ENCODE measurements at regions not wholly inside any gene's neighbourhood (a gene's known extent, or its start where the extent isn't known, plus 50 kb on each side); places are given as distances from the start of the nearest gene placed in this dataset.

GRCh38 chr4:106676173-106676921 is 307.8 kb upstream of the GIMD1 start:
- no peak for DNase-seq

- no peak for DNase-seq
Measured at GRCh38 chr4:106671716-106672115, 303.1 kb upstream of the GIMD1 start.

- DNase-seq: no peak
Measured at GRCh38 chr4:106670976-106671375, 302.4 kb upstream of the GIMD1 start.

- no peak for DNase-seq
Measured at GRCh38 chr4:106659371-106659770, 290.8 kb upstream of the GIMD1 start.

- DNase-seq: no peak
Measured at GRCh38 chr4:106652095-106652494, 283.5 kb upstream of the GIMD1 start.

GRCh38 chr4:106650701-106651100 is 282.1 kb upstream of the GIMD1 start:
- no peak for DNase-seq

GRCh38 chr4:106647451-106647850 is 278.9 kb upstream of the GIMD1 start:
- DNase-seq: no peak

GRCh38 chr4:106629268-106629625 is 260.7 kb upstream of the GIMD1 start:
- no peak for DNase-seq

GRCh38 chr4:106628586-106629267 is 260.1 kb upstream of the GIMD1 start:
- DNase-seq: no peak

- DNase-seq: no peak
Measured at GRCh38 chr4:106627051-106627450, 258.5 kb upstream of the GIMD1 start.

- DNase-seq: no peak
Measured at GRCh38 chr4:106624671-106625070, 256.1 kb upstream of the GIMD1 start.

GRCh38 chr4:106618956-106619355 is 250.4 kb upstream of the GIMD1 start:
- no peak for DNase-seq

- DNase-seq: no peak
Measured at GRCh38 chr4:106615961-106616360, 247.4 kb upstream of the GIMD1 start.

- no peak for DNase-seq
Measured at GRCh38 chr4:106615410-106615945, 246.9 kb upstream of the GIMD1 start.

- no peak for DNase-seq
Measured at GRCh38 chr4:106614441-106614840, 245.9 kb upstream of the GIMD1 start.

GRCh38 chr4:106609917-106610316 is 241.3 kb upstream of the GIMD1 start:
- no peak for DNase-seq

GRCh38 chr4:106607558-106607957 is 239.0 kb upstream of the GIMD1 start:
- DNase-seq: no peak

- DNase-seq: no peak
Measured at GRCh38 chr4:106604319-106605051, 235.9 kb upstream of the GIMD1 start.

GRCh38 chr4:106603471-106603870 is 234.9 kb upstream of the GIMD1 start:
- peak; percentile 2 for DNase-seq

GRCh38 chr4:106602711-106603110 is 234.1 kb upstream of the GIMD1 start:
- DNase-seq: no peak

GRCh38 chr4:106601519-106601918 is 232.9 kb upstream of the GIMD1 start:
- no peak for DNase-seq

- no peak for DNase-seq
Measured at GRCh38 chr4:106595906-106596305, 227.3 kb upstream of the GIMD1 start.

- DNase-seq: no peak
Measured at GRCh38 chr4:106594291-106594952, 225.8 kb upstream of the GIMD1 start.
